DND-41 (cell line): ENCODE measurements at regions not wholly inside any gene's neighbourhood (a gene's known extent, or its start where the extent isn't known, plus 50 kb on each side); places are given as distances from the start of the nearest gene placed in this dataset.

Experiments used
- CTCF ChIP-seq: IDR thresholded peaks from 2 replicates; pipeline ENCODE4 v1.5.1; 2012; ENCODE audit warnings: borderline replicate concordance, low read length, moderate library complexity, mild to moderate bottlenecking; ENCODE audit not compliant: poor library complexity, severe bottlenecking; ENCODE audit errors: extremely low read depth
- EZH2 ChIP-seq: IDR thresholded peaks from 3 replicates; pipeline ENCODE4 v1.6.1; 2012; ENCODE audit warnings: borderline replicate concordance, low read depth, mild to moderate bottlenecking, moderate library complexity, low read length, inconsistent platforms; ENCODE audit not compliant: severe bottlenecking

- no peak for TF ChIP-seq CTCF
- no peak for TF ChIP-seq EZH2
These were observed 189.2 kb upstream of the SETMAR start for GRCh38 chr3:4113811-4114522.
